GM18508 (cell line): ENCODE measurements at regions not wholly inside any gene's neighbourhood (a gene's known extent, or its start where the extent isn't known, plus 50 kb on each side); places are given as distances from the start of the nearest gene placed in this dataset.

ENCODE experiments used
- ATAC-seq: cut with Tn5 transposase; IDR thresholded peaks from one replicate; pipeline ENCODE4 v1.9.1; 2021; ENCODE audit warnings: moderate number of reproducible peaks; ENCODE audit not compliant: insufficient read depth, unreplicated experiment

DNA sequence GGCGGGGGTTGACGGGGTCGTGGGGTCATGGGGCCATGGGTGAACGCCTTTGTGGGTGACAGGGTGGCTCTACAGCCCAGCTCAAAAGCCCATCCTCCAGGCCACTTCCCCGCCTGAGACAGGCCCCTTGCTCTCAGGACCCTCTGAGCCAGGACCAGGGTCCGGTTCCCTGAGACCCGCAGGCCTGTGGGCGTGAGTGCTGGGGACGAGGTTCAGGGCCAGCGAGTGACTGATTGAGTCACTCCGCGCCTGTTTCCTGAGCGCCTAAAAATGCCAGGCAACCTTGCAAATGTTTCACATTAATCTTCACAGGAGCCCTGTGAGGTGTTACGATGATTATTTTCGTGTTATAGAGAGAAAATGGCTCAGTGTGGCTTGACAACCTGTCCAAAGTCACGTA, 97.8 kb downstream of the ZNF674 start:
- no peak for ATAC-seq

DNA sequence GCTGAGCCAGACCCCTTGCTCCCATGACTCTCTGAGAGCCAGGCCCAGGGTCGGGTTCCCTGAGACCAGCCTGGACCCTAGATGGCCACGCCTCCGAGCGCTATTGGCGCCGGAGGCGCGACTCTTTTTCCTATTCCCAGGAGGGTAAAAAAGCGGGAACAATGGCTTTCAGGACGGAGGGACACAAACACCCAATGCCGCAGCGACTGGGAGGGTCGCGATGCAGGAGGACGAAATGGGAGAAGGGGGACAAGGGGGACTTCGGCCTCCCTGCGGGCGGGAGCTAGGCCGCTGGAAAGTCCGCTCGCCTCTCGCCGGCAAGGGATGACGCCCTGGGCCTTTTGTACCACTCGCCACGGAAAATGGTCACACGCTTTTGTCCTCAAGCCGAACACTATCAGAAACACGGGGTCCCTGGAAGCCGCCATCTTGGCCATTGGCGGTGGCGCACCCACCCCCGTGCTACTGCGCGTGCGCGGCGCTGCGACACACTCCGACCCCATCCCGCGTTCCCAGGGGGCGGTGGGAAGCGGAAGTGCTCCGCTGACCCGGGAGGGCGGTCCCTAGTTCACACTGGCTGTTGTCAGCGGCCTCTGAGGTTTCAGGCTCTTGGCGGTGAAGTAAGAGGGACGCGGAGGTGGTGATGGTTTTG, 98.4 kb downstream of the ZNF674 start:
- ATAC-seq: no peak

DNA sequence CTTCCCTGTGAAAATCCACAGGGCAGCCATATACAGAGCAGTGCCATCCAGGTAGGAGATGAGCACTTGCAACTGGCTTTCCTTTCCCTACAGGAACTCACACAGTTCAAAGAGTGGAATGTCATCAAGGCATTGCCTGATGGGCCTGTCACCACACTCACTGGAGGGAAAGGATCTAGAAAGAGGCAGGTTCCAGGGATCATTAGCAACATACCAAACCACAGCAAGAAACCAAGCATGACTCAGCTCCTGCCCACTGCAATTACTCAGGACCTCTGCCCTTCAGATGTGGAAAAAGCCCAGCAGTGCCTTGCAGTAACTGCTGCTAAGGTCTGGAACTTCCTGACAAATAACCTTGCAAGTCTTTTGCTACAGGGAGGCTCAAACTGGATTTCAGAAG, 101.2 kb downstream of the ZNF674 start:
- no peak for ATAC-seq

DNA sequence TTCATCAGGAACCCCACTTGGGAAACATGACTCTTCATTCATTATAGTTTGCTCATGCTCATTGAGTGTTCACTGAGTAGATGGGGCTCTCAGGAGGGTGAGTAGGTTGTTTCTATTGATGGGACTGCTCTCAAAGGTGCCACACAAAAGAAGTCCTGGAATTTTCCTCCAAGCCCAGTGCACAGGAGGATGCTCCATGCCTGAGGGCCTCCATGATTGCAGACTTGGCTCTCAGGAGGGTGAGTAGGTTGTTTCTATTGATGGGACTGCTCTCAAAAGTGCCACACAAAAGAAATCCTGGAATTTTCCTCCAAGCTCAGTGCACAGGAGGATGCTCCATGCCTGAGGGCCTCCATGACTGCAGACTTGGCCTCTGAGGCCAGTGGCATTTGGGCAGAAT, 108.5 kb downstream of the ZNF674 start:
- ATAC-seq: no peak

DNA sequence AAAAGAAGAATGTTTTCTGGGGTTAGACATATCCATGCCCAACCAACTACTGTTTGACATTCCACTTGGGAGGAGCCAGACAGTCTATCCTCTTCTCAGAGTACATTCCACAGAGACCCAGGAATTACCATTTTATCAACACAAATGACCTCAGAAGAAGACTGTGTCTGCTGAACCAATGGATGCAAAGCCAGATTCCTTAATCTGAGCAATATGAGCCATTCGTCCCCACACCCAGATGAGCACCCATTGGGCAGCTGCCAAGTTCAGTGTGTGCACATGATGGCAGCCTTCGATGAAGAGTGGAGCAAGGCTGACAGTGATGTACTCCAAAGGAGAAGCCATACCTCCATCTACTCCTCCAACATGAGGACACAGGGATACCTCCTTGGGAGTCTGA, 111.3 kb downstream of the ZNF674 start:
- ATAC-seq: no peak

DNA sequence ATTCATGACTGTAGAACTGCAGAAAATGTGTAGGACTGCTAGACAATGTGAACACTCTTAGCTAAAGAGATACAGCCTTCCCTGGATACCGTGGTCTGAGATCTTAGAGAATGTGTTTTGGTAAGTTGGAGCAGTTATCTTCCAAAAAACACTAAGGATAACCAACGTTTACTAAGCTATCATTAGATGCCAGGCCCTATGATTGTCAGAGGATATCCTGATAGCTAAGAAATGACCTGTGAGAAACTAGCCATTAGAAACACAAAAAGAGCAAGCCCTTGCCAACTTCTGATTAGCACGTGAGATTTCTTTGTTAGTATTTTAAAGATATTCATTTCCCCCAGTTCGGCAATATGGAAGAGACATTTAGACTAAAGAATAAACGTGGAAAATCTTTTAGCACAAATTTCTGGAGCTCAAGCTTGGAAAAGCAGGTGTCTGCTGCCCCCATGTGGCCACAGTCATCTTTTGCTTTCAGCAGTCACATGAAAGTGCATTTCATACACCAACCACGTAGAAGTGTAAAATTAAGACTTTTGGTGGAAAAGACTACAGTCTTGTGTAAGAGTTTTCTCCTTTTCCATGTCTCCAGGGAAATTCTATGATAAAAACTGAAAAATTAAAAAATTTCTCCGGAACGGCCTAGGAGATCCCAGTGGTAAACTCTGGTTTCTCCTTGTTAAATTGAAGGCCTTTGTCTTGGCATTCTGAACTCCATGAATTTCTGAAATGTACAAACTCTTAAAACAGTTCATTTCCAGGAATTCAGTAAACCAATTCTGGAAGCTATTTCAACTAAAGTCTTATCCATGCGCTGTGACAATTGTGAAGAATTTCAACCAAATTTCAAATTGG, 136.4 kb downstream of the ZNF674 start:
- ATAC-seq: no peak

DNA sequence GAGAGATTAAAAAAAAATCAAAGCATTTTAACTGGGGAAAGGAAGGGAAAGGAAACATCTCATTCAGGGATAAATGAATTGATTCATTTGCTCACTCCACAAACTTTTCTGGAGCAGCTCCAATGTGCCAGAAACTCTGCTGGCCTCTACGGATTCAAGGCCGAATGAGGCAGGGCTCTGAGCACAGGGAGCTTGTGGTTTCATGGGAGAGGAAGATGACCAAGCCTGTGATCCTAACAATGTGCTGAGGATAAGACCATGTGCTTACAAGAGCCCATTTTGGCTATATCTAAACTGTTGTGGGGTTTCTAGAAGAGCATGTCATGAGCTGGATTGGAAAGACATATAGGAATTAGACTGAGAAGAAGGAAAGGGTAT, 137.5 kb downstream of the ZNF674 start:
- ATAC-seq: no peak

DNA sequence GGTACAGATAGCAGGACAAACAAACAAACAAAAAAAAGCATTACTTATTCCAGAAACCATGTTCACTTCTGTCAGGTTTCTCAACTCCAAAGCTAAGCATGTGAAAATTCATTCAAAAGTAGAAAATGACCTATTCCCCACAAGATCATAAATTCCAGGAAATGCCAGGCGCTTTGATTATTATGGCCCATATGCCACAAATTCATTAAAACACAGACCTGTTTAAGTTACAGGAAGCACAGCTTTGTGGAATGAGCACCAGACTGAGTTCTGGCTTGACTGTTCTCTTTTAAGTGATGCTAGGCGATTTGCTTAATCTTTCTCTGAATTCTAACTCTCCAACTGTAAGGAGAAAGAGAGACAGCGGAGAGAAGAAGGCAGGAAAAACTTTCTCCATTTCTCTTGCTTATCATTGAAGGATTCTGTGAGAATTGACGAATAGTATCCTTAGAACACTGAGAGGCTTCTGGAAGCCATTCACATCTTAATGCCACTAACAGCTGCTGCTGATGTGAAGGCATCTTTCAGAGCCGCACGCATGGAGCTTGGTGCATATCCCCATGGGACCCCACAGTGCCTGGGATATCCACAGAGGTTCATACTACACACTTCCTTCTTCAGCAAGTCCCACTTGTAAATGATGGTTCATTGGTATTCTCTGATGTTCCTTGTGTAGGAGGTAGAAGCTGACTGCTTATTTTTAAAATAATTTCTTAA, 138.0 kb downstream of the ZNF674 start:
- ATAC-seq: no peak

DNA sequence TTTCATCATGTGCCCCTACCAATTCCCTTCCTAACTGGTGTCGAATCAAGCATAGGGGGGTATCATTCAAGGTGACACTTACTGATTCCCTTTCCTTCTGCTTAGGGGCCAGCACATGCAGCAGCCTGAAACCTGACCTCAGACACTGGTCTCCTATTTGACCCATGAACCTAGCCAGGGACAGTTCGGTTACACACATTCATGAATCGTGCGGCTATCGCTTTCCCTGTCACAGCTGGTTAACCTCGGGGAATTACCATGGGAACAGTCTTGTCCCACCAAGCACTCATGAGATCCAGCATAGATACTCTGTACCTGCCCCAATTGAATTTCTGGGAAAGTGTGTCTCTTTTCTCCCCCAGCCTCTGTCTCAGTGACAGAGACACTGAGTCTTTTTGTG, 140.4 kb downstream of the ZNF674 start:
- ATAC-seq: no peak

DNA sequence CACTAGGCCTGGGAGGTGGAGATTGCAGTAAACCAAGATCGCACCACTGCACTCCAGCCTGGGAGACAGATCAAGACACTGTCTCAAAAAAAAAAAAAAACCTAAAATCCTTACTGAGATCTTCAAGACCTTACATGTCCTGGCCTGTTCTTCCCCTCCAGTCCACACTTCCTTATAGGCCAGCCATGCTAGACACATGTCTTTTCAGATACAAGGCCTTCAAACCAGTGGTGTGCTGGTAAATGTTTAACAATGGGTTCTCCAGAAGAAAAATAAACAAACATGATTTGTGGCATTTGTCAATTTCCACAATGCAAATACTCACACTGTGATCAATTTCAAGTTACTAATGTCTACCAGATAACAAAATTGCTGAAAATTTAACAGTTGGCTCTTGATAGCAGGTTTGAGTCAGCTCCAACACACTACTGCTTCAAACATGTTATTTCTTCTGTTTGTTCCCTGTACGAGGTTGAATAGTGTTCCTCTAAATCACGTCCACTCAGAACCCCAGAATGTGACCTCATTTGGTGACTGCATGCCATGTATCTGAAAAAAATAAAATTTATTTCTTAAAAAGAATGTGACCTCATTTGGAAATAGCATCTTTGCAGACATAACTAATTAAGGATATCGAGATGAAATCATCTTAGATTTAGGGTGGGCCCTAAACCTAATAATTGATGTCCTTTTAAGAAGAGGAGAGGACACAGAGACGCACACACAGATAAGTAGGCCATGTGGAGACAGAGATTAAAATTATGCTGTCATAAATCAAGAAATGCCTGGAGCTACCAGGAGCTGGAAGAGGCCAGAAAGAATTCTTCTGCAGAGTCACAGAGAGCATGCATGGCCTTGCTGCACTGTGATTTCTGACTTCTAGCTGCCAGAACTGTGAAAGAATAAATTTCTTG, 144.4 kb downstream of the ZNF674 start:
- no peak for ATAC-seq

DNA sequence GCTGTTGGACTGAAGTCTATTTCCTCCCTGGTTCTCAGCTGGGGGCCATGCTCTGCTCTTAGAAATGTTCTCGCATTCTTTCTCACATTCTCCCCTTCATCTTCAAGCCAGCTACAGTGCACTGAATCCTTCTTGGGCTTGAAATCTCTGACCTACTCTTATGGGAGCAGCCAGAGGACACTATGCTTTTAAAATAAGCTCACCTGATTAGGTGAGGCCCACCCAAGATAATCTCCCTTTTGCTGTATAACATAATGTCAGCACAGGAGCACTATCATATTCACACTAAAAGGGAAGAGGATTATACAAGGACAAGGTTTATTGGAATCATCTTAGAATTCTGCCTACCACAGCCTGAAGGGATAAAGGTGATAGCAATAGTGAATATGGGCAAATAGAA, 146.3 kb downstream of the ZNF674 start:
- ATAC-seq: no peak

DNA sequence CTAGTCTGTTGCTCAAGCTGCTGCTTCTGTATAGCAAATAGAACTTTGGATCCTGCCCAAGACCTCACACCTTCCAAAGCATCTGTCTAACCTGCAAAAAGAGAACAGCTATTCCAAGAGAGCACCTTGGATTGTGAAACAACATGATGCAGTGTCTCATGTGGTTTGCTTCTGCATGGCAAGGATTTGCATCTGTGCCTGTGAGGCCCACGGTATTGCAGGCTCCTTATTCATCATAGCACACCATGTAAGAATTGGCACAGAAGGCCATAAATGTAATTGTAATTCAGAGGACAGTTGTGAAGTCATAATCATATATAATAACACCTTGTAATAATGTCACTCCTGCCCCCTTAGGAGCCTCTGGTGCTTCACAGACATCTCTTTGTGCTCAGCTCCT, 147.1 kb downstream of the ZNF674 start:
- ATAC-seq: no peak

DNA sequence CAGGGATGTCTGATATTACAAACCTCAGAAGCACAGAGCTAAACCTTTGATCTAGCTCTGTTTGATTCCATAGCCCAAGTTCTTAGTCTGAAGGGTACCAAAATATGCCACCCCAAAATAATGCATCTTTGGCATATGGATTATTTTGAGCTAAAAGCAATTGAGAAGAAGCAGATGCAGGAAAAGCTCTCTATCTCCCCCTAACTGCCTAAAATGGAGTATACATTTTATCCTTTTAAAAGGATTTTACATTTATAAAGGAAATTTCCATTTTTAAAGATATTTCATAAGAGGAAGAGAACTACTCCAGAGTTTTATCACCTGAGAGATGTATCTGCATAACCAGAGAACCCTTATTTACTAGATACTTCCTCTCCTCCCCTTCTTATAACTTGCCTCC, 158.7 kb downstream of the ZNF674 start:
- ATAC-seq: no peak

DNA sequence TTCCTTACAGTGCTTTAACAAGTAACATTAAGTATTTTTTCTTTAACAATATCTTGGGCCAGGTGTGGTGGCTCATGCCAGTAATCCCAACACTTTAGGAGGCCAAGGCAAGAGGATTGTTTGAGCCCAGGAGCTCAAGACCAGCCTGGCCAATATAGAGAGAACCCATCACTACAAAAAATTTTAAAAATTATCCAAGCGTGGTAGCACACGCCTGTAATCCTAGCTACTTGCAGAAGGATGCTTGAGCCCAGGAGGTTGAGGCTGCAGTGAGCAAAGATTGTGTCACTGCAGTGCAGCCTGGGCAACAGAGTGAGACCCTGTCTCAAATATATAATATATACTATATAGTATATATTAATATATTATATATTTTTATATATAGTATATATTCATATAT, 162.2 kb downstream of the ZNF674 start:
- ATAC-seq: no peak

DNA sequence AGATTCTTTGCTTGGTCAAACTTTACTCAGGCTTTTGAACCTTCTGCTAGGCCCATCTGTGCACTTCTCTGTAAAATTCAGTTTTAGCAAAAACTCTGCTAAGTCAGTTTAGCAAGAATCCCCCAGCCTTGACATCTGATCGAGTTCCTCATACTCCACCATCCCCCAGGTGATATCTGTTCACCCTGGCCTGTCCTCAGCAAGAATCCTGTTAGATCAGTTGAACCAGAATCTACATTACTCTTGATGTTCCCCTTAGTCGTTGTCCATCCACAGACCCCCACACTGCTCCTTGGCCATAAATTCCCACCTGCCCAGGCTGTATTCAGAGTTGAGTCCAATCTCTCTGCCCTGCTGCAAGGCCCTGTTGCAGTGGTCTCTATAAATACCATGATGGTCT, 162.6 kb downstream of the ZNF674 start:
- no peak for ATAC-seq

DNA sequence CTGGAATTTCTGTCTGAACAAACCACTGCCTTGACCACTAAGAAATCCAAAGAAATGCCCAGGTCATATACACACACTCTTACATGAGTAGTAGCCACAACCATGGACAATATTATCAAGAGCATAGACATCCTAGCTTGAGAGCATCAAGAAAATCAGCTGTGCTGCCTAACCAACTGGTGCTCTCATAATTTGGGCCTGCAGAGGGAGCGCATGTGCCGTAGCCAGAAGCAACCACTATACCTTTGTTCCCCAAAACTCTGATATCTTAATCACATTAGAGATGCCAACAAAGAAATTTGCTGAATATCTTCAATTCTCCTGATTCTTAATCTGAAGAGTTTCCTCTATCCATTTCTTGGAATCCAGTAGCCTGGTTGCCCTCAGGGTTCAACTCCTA, 163.6 kb downstream of the ZNF674 start:
- no peak for ATAC-seq

DNA sequence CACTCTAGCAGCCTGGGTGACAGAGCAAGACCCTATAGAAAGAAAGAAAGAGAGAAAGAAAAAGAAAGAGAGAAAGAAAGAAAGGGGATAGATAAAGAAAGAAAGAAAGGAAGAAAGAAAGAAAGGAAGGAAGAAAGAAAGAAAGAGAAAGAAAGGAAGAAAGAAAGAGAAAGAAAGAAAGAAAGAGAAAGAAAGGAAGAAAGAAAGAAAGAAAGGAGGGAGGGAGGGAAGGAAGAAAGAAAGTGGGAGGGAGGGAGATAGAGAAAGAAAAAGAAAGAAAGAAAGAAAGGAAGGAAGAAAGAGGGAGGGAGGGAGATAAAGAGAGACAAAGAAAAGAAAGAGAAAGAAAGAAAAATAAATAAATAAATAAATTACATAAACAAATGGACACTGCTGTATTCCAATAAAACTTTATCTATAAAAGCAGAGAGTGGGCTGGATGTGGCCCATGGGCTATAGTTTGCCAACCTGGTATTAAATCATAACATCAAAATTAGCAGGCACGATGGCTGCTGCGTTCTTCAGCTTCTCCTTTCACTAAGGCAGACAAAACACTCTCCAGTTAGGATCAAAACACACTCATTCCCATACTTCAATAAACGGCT, 165.0 kb downstream of the ZNF674 start:
- ATAC-seq: no peak

DNA sequence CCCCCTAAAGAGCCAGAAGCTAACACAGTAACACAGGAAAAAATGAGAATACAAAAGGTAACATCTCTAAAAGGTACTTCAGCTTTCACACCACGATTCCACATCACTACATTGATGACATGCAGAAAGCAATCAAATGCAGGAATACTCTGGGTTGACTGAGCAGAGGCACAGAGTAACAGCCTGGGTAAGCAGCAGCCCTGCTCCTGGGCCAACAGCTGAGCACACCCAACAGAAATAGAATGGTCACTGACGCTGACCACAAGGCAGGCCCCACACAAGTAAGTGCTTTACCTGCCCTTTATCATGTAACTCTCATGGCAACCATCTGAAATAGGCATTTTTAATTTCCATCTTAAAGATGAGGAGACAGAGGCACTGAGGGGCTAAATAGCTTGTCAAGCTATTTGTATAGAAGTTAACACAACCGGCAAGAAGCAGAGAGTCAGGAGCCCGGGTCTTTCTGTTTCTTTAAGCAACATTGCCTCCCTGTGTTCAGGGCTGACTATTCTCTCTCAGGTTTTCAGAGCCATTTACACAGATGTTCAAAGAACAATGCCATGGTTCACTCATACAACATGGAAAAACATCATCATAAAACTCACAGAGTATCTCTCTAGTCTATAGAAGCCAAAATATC, 168.9 kb downstream of the ZNF674 start:
- ATAC-seq: no peak

DNA sequence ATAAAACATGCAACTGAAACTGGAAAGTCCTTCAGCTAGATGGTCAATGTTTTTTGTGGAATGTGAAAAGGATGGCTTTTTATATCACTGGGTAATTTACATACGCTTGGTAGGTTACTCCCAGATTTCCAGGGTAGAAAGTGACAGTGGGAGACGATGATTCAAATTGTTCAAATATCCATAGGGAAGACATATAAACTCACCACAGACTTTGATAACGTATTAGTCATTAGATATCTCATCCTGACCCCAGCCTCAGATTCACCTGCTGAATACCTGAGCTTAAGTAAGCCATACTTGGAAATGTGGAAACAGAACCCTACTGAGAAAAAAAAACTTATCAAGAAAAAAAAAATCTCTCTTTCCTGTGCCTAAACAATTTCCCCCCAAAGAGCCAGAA, 169.4 kb downstream of the ZNF674 start:
- no peak for ATAC-seq

DNA sequence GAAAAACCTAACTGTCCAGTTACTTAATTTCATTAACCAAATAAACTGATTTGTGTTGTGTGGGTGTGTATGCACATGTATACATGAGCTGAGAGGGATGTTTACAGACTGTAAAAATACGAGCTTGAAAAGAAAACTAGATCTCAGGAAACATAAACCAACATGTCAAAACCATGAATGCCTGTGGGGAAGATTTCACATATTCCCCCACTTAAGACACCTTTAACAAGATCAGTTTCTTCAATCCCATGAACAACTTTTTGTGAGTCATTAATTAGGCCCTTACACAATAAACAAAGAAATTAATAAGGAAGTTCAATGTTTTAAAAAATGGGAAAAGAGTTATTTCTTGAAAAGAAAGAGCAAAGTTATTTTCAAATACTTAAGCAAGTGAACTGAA, 170.8 kb downstream of the ZNF674 start:
- ATAC-seq: no peak
